Ishikawa (cell line): ENCODE measurements at regions not wholly inside any gene's neighbourhood (a gene's known extent, or its start where the extent isn't known, plus 50 kb on each side); places are given as distances from the start of the nearest gene placed in this dataset.

Experiments used
- EGR1 ChIP-seq: IDR thresholded peaks from 2 replicates; pipeline ENCODE4 v1.6.1; 2012
- MAX ChIP-seq: IDR thresholded peaks from 2 replicates; pipeline ENCODE4 v1.6.1; 2012
- RAD21 ChIP-seq: IDR thresholded peaks from 2 replicates; pipeline ENCODE4 v1.6.1; 2012; ENCODE audit warnings: low read depth
- REST ChIP-seq: IDR thresholded peaks from 2 replicates; pipeline ENCODE4 v1.6.1; 2012; ENCODE audit warnings: low read depth, mild to moderate bottlenecking

- no peak for TF ChIP-seq EGR1
- TF ChIP-seq MAX = no peak
- TF ChIP-seq REST = no peak
- TF ChIP-seq RAD21 = no peak
Observed at GRCh38 chr3:187900993-187901755, 155.9 kb upstream of the BCL6 start.
